Upper lobe of left lung (tissue), 4 donors: ENCODE measurements at regions not wholly inside any gene's neighbourhood (a gene's known extent, or its start where the extent isn't known, plus 50 kb on each side); places are given as distances from the start of the nearest gene placed in this dataset.

Source experiments
- EP300 ChIP-seq, 4 donors: sonication (generic); formaldehyde crosslinking; IDR thresholded peaks; one replicate each; pipeline ENCODE4 v1.5.1; 2017; ENCODE audit warnings: antibody characterized with exemption in 4 of 4, control low read depth in 2 of 4
- POLR2A ChIP-seq, 4 donors: fragments of 450-650 bp; IDR thresholded peaks; one replicate each; pipeline ENCODE4 v1.5.1; 2016 to 2017; ENCODE audit warnings: antibody characterized with exemption in 4 of 4, mild to moderate bottlenecking in 2 of 4
- TF ChIP-seq, protein P1 (sequence below), 6 experiments: fragments of 450-650 bp in 4 of 6; fragments of 200-600 bp in 2 of 6; sonication (generic) in 2 of 6; IDR thresholded peaks; one replicate each; pipeline ENCODE4 v1.5.1; 2016 to 2019; ENCODE audit warnings: antibody characterized with exemption in 6 of 6

DNA sequence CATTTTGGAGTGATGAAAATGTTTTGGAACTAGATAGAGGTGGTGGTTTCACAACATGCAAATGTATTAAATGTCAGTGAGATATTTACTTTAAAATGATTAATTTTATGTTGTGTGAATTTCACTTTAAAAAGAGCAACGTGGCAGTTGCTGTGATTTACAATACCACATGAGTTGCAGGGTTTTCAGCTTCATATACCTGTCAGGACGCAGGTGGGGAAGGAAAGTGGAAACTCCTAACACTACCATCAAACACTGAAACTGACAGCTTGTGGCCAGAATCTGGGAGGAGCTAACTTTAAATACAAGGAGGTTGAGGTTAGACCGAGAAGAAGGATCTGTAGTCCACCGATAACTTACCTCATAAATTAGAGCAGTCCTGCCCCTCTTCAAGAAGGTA lies 168.9 kb upstream of the TMEM72 start:
- TF ChIP-seq, protein P1, sequence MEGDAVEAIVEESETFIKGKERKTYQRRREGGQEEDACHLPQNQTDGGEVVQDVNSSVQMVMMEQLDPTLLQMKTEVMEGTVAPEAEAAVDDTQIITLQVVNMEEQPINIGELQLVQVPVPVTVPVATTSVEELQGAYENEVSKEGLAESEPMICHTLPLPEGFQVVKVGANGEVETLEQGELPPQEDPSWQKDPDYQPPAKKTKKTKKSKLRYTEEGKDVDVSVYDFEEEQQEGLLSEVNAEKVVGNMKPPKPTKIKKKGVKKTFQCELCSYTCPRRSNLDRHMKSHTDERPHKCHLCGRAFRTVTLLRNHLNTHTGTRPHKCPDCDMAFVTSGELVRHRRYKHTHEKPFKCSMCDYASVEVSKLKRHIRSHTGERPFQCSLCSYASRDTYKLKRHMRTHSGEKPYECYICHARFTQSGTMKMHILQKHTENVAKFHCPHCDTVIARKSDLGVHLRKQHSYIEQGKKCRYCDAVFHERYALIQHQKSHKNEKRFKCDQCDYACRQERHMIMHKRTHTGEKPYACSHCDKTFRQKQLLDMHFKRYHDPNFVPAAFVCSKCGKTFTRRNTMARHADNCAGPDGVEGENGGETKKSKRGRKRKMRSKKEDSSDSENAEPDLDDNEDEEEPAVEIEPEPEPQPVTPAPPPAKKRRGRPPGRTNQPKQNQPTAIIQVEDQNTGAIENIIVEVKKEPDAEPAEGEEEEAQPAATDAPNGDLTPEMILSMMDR (IDR thresholded peaks at IDR 0.05): no peak
- TF ChIP-seq POLR2A (IDR thresholded peaks at IDR 0.05) (no peak), EP300 (IDR thresholded peaks at IDR 0.05) (no peak)
